Calu3 (cell line): ENCODE measurements at regions not wholly inside any gene's neighbourhood (a gene's known extent, or its start where the extent isn't known, plus 50 kb on each side); places are given as distances from the start of the nearest gene placed in this dataset.

Experiments used
- BruUV-seq: library from RNA; stranded (reverse); fragments of 400-500 nt; replicated peaks from 2 replicates; lab custom pipeline; 2021; lab: Mats Ljungman, UMichigan
- CTCF ChIA-PET: fragments of 300-600 bp; sonication (Branson Sonifier 250); formaldehyde crosslinking; loops from one replicate; lab custom pipeline; 2022; ENCODE audit warnings: antibody characterized with exemption; lab: Charles Lee
- DNase-seq: peaks from one replicate; pipeline ENCODE4 v3.0.0; 2022
- H3K27ac Mint-ChIP-seq: one replicate; pipeline ENCODE4 v1.8.0; 2022; ENCODE audit warnings: mixed read lengths; ENCODE audit not compliant: unreplicated experiment
- H3K27me3 Mint-ChIP-seq: one replicate; pipeline ENCODE4 v1.8.0; 2022; ENCODE audit warnings: mixed read lengths; ENCODE audit not compliant: unreplicated experiment
- H3K36me3 Mint-ChIP-seq: one replicate; pipeline ENCODE4 v1.8.0; 2022; ENCODE audit warnings: mild to moderate bottlenecking, moderate library complexity, mixed read lengths; ENCODE audit not compliant: insufficient read depth, unreplicated experiment
- H3K4me1 Mint-ChIP-seq: one replicate; pipeline ENCODE4 v1.8.0; 2022; ENCODE audit warnings: mild to moderate bottlenecking, low read depth, mixed read lengths; ENCODE audit not compliant: unreplicated experiment
- H3K4me3 Mint-ChIP-seq: one replicate; pipeline ENCODE4 v1.8.0; 2022; ENCODE audit warnings: mild to moderate bottlenecking, low read depth, moderate library complexity, mixed read lengths; ENCODE audit not compliant: unreplicated experiment
- H3K9me3 Mint-ChIP-seq: one replicate; pipeline ENCODE4 v1.8.0; 2022; ENCODE audit warnings: low read depth, mixed read lengths; ENCODE audit not compliant: unreplicated experiment
- intact Hi-C: fragments of 100-400 bp; cut with micrococcal nuclease; formaldehyde crosslinking; loops from one replicate; pipeline ENCODE4 v1.10.0; 2022; ENCODE audit not compliant: unreplicated experiment
- TF ChIP-seq, protein P1 (sequence below): fragments of 200-600 bp; IDR thresholded peaks from one replicate; pipeline ENCODE4 v1.8.0; 2022; ENCODE audit warnings: antibody characterized with exemption; ENCODE audit not compliant: unreplicated experiment

- no TSS peak for BruUV-seq
Measured at GRCh38 chr7:17038160-17038782, 156.5 kb upstream of the AGR3 start.

GRCh38 chr7:17038783-17039170, 157.0 kb upstream of the AGR3 start:
- BruUV-seq: no TSS peak
- H3K4me1 Mint-ChIP-seq: peaks cover 70% of the 10 kb centered on the region
- H3K27ac Mint-ChIP-seq: peak overlapping the region; percentile 91
- intact Hi-C loops: loop anchor here (2.0 kb wide), 1 partner anchor 60 kb away; no protein-coding TSS in a partner anchor
- H3K27me3 Mint-ChIP-seq: no peaks in the 10 kb centered on the region
- DNase-seq: no peak
- TF ChIP-seq, protein P1, sequence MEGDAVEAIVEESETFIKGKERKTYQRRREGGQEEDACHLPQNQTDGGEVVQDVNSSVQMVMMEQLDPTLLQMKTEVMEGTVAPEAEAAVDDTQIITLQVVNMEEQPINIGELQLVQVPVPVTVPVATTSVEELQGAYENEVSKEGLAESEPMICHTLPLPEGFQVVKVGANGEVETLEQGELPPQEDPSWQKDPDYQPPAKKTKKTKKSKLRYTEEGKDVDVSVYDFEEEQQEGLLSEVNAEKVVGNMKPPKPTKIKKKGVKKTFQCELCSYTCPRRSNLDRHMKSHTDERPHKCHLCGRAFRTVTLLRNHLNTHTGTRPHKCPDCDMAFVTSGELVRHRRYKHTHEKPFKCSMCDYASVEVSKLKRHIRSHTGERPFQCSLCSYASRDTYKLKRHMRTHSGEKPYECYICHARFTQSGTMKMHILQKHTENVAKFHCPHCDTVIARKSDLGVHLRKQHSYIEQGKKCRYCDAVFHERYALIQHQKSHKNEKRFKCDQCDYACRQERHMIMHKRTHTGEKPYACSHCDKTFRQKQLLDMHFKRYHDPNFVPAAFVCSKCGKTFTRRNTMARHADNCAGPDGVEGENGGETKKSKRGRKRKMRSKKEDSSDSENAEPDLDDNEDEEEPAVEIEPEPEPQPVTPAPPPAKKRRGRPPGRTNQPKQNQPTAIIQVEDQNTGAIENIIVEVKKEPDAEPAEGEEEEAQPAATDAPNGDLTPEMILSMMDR: no peak
- no peaks in the 10 kb centered on the region for H3K9me3 Mint-ChIP-seq
- CTCF ChIA-PET: interaction anchor here (0.5 to 1.4 kb wide), 2 partner anchors 61 to 110 kb away, joined by 3 read pairs; no protein-coding TSS in a partner anchor
- H3K4me3 Mint-ChIP-seq: peak overlapping the region; percentile 17
- H3K36me3 Mint-ChIP-seq: peaks cover 10% of the 10 kb centered on the region

More at GRCh38 chr7:17038160-17038782, 156.5 kb upstream of the AGR3 start:
- Mint-ChIP-seq H3K4me1 (peaks cover 70% of the 10 kb centered on the region), H3K9me3 (no peaks in the 10 kb centered on the region), H3K27me3 (no peaks in the 10 kb centered on the region), H3K27ac (peak overlapping the region; percentile 91), H3K4me3 (peak overlapping the region; percentile 17), H3K36me3 (peaks cover 11% of the 10 kb centered on the region)
- CTCF ChIA-PET: interaction anchor here (0.5 to 1.4 kb wide), 2 partner anchors 61 to 111 kb away, joined by 3 read pairs; no protein-coding TSS in a partner anchor
- TF ChIP-seq, protein P1: no peak
- intact Hi-C loops: loop anchor here (2.0 kb wide), 1 partner anchor 61 kb away; no protein-coding TSS in a partner anchor
- DNase-seq: no peak

GRCh38 chr7:17039372-17039771, 157.6 kb upstream of the AGR3 start:
- Mint-ChIP-seq H3K27ac (peak overlapping the region; percentile 91), H3K36me3 (peaks cover 10% of the 10 kb centered on the region), H3K4me1 (peaks cover 70% of the 10 kb centered on the region), H3K27me3 (no peaks in the 10 kb centered on the region), H3K9me3 (no peaks in the 10 kb centered on the region), H3K4me3 (no peak overlapping the region)
- intact Hi-C loops: loop anchor here (2.0 kb wide), 1 partner anchor 59 kb away; no protein-coding TSS in a partner anchor
- no peak for DNase-seq
- TF ChIP-seq, protein P1: no peak
- CTCF ChIA-PET: interaction anchor here (0.9 to 1.4 kb wide), 2 partner anchors 34 to 60 kb away, joined by 3 read pairs; no protein-coding TSS in a partner anchor
- BruUV-seq: no TSS peak

GRCh38 chr7:17040716-17041115, 158.9 kb upstream of the AGR3 start:
- intact Hi-C loops: loop anchor here (1.0 to 2.0 kb wide), 2 partner anchors 52 to 92 kb away; no protein-coding TSS in a partner anchor
- Mint-ChIP-seq H3K4me1 (peaks cover 80% of the 10 kb centered on the region), H3K9me3 (no peaks in the 10 kb centered on the region), H3K27me3 (no peaks in the 10 kb centered on the region), H3K27ac (peak overlapping the region; percentile 91), H3K4me3 (no peak overlapping the region), H3K36me3 (peaks cover 10% of the 10 kb centered on the region)
- no TSS peak for BruUV-seq
- CTCF ChIA-PET: interaction anchor here (0.7 to 1.0 kb wide), 2 partner anchors 23 to 102 kb away, joined by 4 read pairs; no protein-coding TSS in a partner anchor
- TF ChIP-seq, protein P1: no peak
- DNase-seq: no peak
